ENCODE measurements at regions not wholly inside any gene's neighbourhood (a gene's known extent, or its start where the extent isn't known, plus 50 kb on each side); places are given as distances from the start of the nearest gene placed in this dataset.

DNA sequence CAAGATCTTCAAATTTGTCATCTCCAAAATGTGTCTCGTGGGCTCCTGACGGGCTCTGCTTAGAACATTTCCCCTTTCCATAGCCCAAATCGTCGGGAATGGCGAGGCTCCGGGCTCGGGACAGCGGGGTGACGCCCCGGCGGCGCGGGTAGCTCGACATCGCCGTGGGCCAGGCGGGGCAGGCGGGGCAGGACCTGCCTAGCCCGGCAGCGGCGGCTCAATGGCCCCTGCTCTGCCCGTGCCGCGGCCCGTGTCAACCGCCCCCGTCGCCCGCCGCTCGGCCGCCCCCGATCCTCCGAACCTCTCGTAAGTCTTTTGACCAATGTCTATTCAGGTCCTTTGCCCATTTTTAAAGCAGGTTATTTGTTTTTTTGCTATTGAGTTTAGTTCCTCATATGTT lies 111.2 kb downstream of the PMAIP1 start:
- no peak overlapping the region for H3K27ac ChIP-seq (ENCODE audit: extremely low read depth, low read depth, low read length)
- ChIA-PET POLR2A (no interaction called here), CTCF (interaction anchor here (3.4 kb wide), 1 partner anchor 15 kb away, joined by 17 read pairs; no protein-coding TSS in a partner anchor)
- no peaks in the 10 kb centered on the region for H3K4me1 ChIP-seq (ENCODE audit: control insufficient read depth, insufficient read depth, low read length)
- TF ChIP-seq ZBTB48 (tag by site-specific recombination; IDR thresholded peaks at IDR 0.05) = no peak
- TF ChIP-seq, protein P1, sequence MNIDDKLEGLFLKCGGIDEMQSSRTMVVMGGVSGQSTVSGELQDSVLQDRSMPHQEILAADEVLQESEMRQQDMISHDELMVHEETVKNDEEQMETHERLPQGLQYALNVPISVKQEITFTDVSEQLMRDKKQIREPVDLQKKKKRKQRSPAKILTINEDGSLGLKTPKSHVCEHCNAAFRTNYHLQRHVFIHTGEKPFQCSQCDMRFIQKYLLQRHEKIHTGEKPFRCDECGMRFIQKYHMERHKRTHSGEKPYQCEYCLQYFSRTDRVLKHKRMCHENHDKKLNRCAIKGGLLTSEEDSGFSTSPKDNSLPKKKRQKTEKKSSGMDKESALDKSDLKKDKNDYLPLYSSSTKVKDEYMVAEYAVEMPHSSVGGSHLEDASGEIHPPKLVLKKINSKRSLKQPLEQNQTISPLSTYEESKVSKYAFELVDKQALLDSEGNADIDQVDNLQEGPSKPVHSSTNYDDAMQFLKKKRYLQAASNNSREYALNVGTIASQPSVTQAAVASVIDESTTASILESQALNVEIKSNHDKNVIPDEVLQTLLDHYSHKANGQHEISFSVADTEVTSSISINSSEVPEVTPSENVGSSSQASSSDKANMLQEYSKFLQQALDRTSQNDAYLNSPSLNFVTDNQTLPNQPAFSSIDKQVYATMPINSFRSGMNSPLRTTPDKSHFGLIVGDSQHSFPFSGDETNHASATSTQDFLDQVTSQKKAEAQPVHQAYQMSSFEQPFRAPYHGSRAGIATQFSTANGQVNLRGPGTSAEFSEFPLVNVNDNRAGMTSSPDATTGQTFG (tag by site-specific recombination; IDR thresholded peaks at IDR 0.05; ENCODE audit: borderline replicate concordance) = no peak
- no peak for TF ChIP-seq ZNF221 (tag by site-specific recombination; IDR thresholded peaks at IDR 0.05; ENCODE audit: borderline replicate concordance)
- H3K9me3 ChIP-seq (ENCODE audit: control insufficient read depth, insufficient read depth, low read depth, low read length) = peaks cover 2% of the 10 kb centered on the region; the same call in 1 of the 2 replicates
- no peaks in the 10 kb centered on the region for H3K36me3 ChIP-seq (ENCODE audit: control insufficient read depth in 2 of 2, insufficient read depth in 1 of 2, low read length in 2 of 2)
- no peak overlapping the region for H3K4me3 ChIP-seq (ENCODE audit: low read depth, low read length)

DNA sequence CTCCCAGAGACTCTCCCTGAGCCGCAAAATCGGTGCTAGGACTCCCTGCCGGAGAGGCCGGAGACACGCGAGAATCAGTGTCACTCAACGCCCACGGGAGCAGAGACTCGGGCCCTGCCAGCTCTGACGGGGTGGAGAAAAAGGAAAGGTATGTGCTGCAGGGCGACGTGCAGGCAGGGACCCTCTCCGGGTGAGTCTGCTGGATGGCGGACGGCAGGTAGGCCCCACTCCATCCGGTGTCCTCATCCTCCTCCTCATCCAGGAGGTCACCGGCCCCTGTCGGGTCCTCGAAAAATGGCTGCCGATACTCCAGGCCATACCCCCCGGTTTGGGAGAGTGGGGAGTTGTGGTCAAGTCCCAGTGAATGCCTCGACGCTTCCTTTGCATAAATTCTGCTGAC lies 110.7 kb downstream of the PMAIP1 start:
- POLR2A ChIA-PET = no interaction called here

DNA sequence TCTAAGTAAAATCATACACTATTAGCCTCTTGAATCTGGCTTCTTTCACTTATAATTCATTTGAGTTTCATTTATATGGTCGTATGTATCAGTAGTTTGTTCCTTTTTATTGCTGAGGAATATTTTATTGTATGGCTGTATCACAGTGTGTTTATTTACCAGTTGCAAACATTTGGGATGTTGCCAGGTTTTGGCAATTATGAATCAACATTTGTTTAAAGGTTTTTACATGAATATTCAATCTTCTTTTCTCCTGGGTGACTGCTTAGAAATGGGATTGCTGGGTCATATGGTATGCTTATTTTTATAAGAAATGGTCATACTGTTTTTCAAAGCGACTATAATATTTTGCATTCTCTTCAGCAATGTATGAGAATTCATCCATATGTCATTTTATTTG lies 107.9 kb downstream of the PMAIP1 start:
- no peaks in the 10 kb centered on the region for H3K4me1 ChIP-seq (ENCODE audit: control insufficient read depth, insufficient read depth, low read length)
- CTCF ChIA-PET = interaction anchor here (1.4 kb wide), 1 partner anchor 11 kb away, joined by 8 read pairs; no protein-coding TSS in a partner anchor
- H3K36me3 ChIP-seq (ENCODE audit: control insufficient read depth in 2 of 2, insufficient read depth in 1 of 2, low read length in 2 of 2) = no peaks in the 10 kb centered on the region
- no peak overlapping the region for H3K4me3 ChIP-seq (ENCODE audit: low read depth, low read length)
- POLR2A ChIA-PET = interaction anchor here (1.7 kb wide), 1 partner anchor 108 kb away, joined by 7 read pairs; the partner anchor contains the start of gene PMAIP1
- no peak overlapping the region for H3K27ac ChIP-seq (ENCODE audit: extremely low read depth, low read depth, low read length)
- no peak for TF ChIP-seq ZNF521 (tag by site-specific recombination; IDR thresholded peaks at IDR 0.05)
- no peaks in the 10 kb centered on the region for H3K9me3 ChIP-seq (ENCODE audit: control insufficient read depth, insufficient read depth, low read depth, low read length)

More for the DNA sequence above, 110.7 kb downstream of the PMAIP1 start:
- Histone ChIP-seq H3K36me3 (ENCODE audit: control insufficient read depth in 2 of 2, insufficient read depth in 1 of 2, low read length in 2 of 2) (no peaks in the 10 kb centered on the region), H3K4me1 (ENCODE audit: control insufficient read depth, insufficient read depth, low read length) (no peaks in the 10 kb centered on the region), H3K4me3 (ENCODE audit: low read depth, low read length) (no peak overlapping the region), H3K27ac (ENCODE audit: extremely low read depth, low read depth, low read length) (no peak overlapping the region), H3K9me3 (ENCODE audit: control insufficient read depth, insufficient read depth, low read depth, low read length) (peaks cover 2% of the 10 kb centered on the region; the same call in 1 of the 2 replicates)
- CTCF ChIA-PET = interaction anchor here (3.4 kb wide), 1 partner anchor 14 kb away, joined by 17 read pairs; no protein-coding TSS in a partner anchor
- TF ChIP-seq MZF1 (tag by site-specific recombination; IDR thresholded peaks at IDR 0.05; ENCODE audit: borderline replicate concordance) (no peak), ZNF19 (tag by site-specific recombination; IDR thresholded peaks at IDR 0.05; ENCODE audit: low read depth) (no peak), ZNF677 (tag by site-specific recombination; IDR thresholded peaks at IDR 0.05) (no peak)

DNA sequence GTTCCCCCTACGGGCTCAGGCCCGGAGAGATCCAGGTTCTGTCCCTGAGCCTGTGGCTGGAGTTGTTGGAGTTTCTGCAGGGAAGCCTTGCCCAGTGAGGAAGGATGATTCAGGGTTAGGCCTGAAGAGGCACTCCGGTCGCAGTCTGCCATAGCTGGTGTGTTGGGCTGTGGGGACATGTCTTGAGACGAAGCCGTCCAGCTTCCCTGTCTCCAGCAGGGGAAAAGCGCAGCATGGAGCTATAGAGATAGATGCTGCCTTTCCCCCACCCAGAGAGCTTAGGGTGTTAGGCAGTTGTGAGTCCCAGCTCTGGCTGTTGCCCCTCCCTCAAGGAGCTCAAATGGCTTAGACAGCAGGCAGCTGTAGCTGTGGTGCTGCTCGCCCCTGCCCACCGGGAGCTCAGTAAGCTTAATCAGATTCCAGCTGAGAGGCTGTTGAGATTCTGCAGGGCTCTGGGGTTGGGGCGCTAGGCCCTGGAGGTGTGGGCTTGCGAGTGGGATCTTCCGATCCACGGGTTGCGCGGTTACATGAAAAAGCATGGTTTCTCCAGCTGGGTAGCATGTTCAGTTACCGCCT lies 103.9 kb downstream of the PMAIP1 start:
- Histone ChIP-seq H3K4me1 (ENCODE audit: control insufficient read depth, insufficient read depth, low read length) (no peaks in the 10 kb centered on the region), H3K9me3 (ENCODE audit: control insufficient read depth, insufficient read depth, low read depth, low read length) (no peaks in the 10 kb centered on the region), H3K4me3 (ENCODE audit: low read depth, low read length) (no peak overlapping the region), H3K27ac (ENCODE audit: extremely low read depth, low read depth, low read length) (no peak overlapping the region), H3K36me3 (ENCODE audit: control insufficient read depth in 2 of 2, insufficient read depth in 1 of 2, low read length in 2 of 2) (no peaks in the 10 kb centered on the region)
- ChIA-PET CTCF (no interaction called here), POLR2A (no interaction called here)
- no peak for TF ChIP-seq ZNF670 (tag by site-specific recombination; IDR thresholded peaks at IDR 0.05; ENCODE audit: low read depth)
- no peak for TF ChIP-seq ZNF114 (tag by site-specific recombination; IDR thresholded peaks at IDR 0.05)
- TF ChIP-seq, protein P2, sequence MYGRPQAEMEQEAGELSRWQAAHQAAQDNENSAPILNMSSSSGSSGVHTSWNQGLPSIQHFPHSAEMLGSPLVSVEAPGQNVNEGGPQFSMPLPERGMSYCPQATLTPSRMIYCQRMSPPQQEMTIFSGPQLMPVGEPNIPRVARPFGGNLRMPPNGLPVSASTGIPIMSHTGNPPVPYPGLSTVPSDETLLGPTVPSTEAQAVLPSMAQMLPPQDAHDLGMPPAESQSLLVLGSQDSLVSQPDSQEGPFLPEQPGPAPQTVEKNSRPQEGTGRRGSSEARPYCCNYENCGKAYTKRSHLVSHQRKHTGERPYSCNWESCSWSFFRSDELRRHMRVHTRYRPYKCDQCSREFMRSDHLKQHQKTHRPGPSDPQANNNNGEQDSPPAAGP (tag by site-specific recombination; IDR thresholded peaks at IDR 0.05) = no peak

All from HEK293 (cell line).